NCI-H2227 (cell line): ENCODE measurements at regions not wholly inside any gene's neighbourhood (a gene's known extent, or its start where the extent isn't known, plus 50 kb on each side); places are given as distances from the start of the nearest gene placed in this dataset.
"Not testable (repeated sequence)": the region's sequence is repeated elsewhere in the genome, so short reads cannot be mapped to it uniquely, and the experiment has no call there.

Source experiments
- DNase-seq: peaks from one replicate; lab custom pipeline; 2025; ENCODE audit not compliant: unreplicated experiment; lab: John Stamatoyannopoulos, UW

DNA sequence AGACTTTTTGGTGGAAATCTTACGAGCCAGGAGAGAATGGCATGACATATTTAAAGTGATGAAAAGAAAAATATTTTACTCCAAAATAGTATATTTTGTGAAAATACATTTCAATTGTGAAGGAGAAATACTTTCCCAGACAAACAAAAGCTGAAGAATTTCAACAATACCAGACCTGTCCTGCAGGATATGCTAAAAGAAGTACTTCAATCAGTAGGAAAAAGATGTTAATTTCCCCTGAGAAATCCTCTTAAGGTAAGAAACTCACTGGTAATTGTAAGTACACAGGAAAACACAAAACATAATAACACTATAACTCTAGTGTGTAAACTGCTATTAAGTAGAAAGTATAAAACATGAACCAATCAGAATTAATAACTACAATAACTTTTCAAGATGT is 341.8 kb upstream of the GJE1 start:
- no peak for DNase-seq

DNA sequence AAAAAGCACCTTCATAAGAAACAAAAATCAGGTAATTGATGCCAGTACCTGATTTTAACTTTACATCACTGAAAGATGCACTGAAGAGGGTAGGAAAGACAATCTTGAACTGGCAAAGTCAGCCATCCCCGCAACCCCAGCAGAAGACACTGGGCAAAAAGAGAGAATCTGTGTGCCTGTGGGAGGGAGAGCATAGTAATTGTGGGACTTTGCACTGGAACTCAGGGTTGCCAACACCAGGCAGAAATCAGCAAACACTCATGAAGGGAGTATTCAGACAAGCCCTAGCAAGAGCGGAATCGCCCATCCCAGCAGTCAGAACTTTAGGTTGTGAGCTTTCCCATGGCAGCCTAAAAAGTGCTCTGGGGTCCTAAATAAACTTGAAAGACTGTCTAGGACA is 344.6 kb upstream of the GJE1 start:
- DNase-seq, result no peak

DNA sequence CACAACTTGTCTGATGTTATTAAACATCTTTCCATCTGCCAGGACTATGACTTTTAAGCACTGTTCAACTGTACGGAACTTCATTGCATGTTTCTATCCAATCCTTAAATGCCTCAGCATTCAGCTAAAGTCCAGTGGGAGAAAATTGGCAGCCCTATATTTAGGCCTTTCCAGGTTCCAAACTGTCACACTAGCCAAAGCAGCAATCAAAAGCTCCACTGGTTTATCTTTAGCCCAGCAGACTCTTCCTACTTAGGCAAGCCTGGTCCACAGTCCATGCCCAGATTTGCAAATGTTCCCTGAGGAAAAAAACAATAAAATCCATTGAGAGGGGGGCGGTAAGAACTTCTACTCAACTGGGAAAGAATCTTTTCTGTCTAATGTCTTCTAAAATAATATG is 349.1 kb upstream of the GJE1 start:
- DNase-seq, result no peak

DNA sequence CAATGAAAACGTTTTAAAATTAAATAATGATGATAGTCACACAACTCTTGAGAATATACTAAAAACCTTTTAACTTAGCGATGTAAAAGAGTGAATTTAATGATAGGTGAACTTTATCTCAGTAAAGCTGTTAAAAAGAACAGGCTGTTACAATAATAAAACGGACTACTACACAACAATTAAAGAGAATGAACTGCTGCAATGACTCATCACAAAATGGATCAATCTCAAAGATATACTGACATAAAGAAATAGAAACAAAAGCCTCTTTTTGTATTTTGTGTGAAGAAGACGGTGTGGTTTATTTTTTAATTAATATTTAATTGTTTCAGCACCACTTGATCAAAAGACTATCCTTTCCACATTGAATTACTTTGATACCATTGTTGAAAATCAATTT is 352.4 kb upstream of the GJE1 start:
- DNase-seq, result no peak

DNA sequence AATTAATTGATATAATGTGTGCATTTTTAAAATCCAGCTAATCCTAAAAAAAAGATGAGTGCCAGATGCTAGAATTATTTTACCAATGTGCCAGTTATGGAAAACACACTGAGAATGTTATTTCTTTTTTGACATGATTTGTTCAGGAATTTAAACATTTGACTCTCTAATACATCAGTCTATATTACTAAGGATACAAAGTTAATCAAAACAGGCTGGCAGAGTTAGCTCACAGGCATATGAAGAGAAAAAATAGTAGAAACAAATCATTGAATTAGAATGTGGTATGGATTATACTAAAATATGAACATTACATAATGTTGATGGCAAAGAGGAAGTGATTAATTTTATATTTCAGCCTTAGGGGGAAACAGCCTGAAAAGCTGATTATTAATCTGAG is 368.3 kb upstream of the GJE1 start:
- DNase-seq, result no peak

DNA sequence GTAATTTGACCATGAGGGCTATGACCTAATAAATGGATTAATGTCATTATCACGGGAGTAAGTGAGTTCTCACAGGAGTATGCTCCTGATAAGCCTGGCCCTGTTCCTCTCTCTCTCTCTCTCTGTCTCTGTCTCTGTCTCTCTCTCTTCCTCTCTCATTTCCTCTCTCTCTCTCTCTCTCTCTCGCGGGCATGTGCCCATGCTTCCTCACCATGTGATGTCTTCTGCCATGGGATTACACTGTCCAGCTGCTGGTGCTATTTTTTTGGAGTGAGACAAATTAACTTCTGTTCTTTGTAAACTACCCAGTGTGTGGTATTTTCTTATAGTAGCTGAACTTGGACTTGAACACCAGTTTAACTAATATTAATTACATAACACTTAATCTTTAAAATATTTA is 374.3 kb upstream of the GJE1 start:
- no peak for DNase-seq

DNA sequence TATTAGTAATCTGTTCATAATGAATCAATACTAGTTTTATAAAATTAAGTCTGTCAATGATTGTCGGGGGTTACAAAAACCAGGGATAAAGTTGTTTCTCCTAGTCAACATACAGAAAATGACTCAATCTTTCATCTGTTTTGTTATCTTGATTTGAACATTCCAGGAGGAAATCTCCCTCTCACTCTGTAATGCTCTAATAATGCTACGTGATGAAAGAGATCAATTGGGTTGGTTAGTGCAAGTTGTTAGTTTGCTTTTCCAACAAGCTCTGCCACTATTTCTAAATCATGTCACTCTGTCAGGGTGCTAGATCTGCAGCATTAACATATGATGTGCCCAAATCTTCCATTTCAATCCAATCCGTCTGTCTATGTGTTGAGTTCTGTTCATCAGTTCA is 379.5 kb upstream of the GJE1 start:
- DNase-seq, result no peak

DNA sequence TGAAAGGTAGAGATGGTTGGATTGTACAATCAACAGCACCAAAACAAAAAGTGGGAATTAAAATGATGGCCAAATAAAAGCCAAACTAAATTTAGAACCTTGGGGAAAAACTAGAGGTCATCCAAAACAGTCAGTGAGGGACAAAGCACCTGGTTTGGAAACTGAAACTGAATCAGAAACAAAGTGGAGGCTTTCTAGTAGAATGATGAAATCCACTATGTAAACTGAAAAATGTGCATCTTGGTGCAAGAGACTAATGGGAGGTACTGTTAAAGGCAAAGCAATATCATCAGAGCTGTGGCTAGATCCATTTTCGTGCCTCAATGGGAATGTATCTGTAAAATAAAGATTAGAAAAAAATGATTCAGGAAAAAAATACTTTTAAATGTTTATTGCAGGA is 380.0 kb upstream of the GJE1 start:
- no peak for DNase-seq

DNA sequence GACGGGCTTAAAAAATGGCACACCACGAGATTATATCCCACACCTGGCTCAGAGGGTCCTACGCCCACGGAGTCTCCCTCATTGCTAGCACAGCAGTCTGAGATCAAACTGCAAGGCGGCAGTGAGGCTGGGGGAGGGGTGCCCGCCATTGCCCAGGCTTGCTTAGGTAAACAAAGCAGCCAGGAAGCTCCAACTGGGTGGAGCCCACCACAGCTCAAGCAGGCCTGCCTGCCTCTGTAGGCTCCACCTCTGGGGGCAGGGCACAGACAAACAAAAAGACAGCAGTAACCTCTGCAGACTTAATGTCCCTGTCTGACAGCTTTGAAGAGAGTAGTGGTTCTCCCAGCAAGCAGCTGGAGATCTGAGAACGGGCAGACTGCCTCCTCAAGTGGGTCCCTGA is 386.4 kb upstream of the GJE1 start:
- DNase-seq, result not testable (repeated sequence)

DNA sequence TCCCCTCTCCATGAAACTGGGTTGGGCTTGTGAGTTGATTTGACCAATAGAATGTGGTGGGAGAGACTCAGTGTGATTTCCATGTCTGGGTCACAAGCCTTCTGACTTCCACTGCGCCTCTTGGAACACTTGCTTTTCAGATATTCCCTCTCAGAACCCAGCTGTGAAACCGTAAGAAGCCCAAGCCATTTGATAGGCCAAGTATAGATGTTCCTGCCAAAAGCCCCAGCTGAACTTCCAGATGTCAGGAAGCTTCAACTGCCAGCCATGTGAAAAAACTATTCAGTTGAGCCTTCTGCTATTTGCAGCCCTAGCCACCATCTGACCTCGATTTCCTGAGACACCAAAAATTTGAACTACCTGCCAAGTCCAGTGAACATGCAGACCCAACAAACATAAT is 387.8 kb upstream of the GJE1 start:
- no peak for DNase-seq

DNA sequence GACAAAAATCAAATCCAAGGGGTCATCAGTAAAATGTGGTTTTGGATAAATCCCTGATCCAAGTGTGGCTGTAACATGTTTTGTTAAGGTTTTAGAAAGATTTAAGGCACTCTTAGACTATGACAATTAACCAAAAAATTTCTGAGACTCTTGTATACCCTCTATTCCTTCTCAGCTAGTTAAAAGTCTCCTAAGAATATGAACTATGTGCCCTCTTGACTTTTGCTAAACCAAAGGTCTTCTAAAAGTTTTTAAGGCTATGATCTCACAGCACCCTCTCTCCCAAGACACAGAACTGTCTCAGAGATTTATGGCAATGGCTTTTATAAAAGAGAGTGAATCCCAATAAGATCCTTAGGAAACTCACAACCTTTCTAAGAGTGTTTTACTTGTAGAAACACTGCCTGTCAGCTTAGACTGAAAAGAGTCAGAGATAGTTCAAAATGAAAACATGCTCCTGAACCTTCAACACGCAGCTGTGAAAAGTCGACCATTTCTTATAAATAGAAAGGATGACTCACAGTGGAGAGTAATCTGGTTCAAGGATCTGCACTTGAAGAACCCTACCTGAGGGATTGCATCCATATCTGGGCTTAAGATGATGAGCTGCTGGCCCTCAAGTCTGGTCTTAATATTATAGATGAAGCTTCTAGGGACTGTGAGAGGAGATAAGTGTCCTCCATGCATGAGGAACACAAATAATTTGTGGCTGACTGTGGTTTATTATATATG is 388.4 kb upstream of the GJE1 start:
- no peak for DNase-seq

DNA sequence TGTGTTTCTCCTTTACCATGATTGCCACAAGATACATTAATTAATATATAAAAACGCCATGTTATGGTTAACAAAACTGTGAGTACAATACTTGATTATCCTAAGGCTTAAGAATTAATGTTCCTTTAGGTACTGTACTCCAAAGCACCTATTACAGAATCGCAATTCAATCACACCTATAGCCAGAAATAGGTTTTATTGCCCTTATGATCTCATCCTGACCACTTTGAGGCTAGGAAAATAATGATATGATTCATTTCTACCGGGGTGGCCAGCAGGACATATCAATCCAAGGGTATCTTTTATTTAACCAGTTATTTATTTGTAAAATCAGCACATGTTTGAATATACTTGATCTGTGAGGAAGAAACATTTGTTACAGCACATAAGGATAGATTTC is 396.6 kb upstream of the GJE1 start:
- no peak for DNase-seq

DNA sequence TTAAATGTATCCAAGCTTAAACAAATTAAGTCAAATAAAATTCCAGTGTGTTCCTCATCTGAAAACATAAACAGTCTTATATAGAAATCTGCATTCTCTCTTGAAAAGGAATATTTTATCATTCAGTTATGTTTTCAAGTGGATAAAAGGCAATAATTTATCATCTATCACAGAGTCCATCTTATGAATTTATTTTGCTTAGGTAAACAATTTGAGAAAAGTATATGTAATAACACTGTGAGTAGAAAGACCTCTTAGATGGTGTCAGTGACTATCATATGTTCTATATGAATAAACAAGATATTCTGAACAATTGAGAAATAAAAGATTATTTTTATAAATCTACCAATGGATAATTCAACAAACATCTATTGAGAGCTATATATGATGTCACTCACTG is 397.6 kb upstream of the GJE1 start:
- no peak for DNase-seq

DNA sequence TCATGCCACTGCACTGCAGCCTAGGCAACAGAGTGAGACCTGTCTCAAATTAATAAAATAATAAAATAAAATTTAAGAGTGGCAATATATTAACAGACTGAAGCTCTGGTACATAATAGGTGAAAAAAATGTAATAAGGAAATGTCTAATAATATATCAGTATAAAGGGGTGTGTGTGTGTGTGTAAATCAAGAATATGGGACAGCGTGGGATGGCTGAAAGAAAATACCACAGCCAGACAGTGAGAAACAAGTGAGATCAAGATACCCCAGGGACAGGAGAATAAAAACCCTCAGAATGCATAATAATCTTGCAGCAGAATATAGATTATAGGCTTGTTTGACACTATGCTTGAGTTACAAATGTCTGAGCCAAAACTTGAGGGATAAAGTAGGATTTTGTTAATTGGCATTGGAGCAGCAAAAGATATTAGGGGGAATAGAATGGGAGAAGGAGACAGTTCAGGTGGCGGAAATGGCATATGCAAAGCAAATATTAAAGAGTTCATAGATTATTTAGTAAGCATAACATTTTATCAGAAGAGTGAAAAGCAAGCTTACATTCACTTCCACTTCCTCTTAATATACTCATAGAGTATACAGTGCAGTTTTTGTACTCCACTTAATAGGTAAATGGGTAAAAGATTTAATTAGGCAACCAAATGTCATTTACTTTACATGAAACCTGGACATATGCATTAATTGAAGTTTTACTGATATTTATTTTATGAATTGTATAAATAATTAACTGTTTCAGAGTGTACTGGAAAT is 398.5 kb upstream of the GJE1 start:
- no peak for DNase-seq

DNA sequence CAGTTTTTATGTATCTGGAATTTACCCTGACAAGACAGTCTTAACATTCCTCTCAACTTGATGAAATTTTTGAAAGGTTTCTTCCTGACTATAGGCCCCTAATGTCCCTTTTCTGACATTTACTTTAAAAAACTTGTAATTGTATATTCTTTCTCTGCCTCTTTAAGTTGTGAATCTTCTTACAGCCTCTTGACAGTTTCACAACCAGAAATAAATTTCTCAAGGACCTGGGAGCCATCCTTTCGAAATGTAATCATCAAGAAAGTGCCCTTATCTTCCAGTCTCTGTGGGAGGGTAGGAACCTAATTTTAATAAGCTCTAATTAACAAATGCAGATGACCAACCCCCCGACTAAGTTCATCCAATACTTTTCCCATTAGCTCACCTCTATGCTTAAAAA is 403.6 kb upstream of the GJE1 start:
- no peak for DNase-seq

DNA sequence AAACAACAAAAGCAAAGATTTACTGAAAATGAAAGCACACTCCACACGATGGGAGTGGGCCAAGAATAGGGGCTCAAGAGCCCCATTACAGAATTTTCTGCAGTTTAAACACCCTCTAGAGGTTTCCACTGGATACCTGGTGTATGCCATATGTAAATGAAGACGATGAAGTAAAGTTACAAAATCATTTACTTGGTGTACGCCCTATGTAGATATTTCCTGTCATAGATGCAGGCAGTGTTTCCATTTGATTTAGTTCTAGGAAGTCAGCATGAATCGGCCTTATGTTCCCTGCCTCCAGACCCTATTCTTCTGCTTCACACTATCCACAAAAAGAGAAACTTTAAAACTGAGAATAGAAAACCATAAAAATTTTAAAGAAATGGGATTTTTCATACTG is 404.4 kb upstream of the GJE1 start:
- DNase-seq, result no peak

DNA sequence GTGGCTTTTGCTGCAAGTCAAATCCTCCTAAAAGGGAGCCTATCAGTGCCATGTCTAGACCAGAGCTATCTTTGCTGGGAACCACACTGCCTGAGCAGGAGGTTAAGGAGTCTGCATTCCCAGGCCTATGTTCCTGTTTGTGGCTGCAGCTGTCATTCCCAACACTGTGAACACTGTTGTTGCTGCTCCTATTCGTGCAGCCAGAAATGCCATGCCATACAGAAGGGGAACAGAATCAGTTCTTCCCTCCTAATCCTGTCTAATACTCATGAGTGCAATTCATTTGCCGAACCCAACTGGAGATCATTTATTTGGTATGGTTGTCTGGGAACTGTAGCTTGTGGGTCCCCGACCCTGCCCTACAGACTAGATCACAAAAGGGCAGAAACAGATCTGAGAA is 406.5 kb upstream of the GJE1 start:
- no peak for DNase-seq

DNA sequence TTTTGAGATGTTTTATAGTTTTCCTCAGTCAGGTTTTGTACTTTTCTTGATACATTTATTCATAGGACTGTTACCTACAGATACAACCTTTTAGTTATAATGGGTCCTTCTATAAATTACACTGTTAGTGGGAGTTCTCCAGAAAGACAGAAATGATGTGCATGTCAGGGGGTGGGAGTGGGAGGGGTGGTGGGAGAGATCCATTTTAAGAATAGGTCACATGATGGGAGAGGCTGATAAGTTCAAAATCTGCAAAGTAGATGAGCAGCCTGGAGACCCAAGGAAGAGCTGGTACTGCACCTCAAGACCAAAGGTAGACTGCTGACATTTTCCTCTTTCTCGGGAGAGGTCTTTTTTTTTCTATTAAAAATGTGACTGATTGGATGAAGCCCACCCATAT is 408.0 kb upstream of the GJE1 start:
- no peak for DNase-seq

DNA sequence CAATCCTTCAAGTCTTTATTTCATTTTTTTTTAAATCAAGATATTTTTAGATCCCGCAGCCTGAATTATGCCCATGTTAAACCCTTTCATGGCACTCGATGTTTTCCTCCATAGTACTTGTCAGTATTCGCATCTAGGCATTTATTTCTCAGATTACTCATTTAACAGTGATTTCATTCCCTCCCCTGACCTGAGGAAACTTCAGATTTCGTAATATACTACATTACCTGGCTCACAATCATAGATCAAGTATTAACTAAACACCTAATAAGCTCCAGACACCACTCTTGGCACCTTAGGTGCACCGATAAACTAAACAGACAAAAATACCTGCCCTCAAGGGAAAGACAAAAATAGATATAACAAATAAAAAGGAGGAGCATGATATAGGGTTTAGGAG is 413.2 kb upstream of the GJE1 start:
- no peak for DNase-seq

DNA sequence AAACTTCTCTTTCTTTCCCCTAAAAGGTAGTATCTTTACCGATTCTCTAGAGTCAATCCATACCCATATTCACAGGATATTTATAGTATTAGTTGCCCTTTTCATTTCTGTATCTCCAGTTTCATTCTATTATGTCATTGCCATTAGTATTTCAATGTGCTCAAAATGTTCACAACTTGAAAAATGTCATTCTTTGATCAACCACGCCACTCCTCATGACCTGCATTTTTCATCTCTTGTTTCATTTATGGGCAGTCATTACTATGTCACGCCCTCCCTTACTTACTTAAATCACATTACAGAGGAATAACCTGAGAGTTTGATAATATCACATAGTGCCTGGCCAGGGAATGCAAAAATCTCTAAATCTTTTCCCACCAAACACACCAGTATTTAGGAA is 427.3 kb upstream of the GJE1 start:
- no peak for DNase-seq

DNA sequence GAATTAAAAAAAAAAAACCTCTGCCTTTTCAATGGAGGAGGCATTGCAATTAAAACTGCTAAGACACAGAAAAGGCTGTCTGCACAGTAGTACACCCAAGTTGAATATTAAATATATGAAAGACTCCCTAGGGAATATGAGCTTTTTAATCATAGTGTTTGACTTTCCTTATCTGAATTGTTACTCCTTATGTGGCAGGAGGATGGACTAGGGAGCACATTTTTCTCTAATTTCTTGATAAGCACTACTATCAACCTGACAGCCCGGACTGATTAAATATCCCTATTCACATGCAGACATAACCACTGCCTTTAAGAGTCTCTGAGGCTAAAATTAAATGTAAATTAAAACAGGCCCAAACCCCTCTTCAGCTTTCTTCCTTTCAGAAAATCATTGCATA is 428.6 kb upstream of the GJE1 start:
- DNase-seq, result no peak

DNA sequence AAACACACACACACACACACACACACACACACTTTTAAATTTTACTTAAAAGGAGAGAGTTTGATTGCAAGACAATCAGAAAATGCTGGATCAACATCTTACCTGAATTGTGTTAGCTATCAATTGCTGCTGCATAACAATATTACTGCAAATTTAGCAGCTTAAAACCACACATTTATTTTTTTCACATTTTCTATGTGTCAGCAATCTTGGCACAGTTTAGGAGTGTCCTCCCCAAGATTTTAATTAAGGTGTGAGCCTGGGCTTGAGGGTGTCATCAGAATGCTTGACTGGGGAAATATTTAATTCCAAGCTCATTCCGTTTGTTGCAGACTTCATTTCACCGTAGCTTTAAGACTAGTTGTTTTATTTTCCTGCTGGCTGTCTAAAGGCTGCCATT is 431.0 kb upstream of the GJE1 start:
- DNase-seq, result no peak

DNA sequence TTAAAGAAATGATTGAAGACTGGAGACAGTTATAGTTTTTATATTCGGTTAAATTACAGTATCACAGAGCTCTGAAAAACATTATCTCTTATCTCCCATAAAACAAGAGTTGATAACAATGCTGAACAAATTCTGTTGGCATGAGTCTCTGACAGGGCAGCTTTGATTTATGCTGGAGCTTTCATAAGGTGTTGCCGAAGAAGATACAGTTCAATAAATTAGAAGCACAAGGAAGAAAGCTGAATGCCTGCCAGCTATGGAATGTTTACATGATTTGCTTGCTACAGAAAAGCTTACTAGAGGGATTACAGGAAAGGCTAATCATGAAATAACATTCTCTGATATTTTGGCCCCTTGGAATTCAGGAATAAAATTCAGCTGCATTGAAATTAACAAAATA is 431.9 kb upstream of the GJE1 start:
- DNase-seq, result no peak
